WTC11 (cell line): ENCODE measurements at regions not wholly inside any gene's neighbourhood (a gene's known extent, or its start where the extent isn't known, plus 50 kb on each side); places are given as distances from the start of the nearest gene placed in this dataset.

Source experiments
- CTCF ChIP-seq: fragments of 200-600 bp; IDR thresholded peaks from 2 replicates; pipeline ENCODE4 v1.8.0; 2022; ENCODE audit warnings: antibody characterized with exemption
- GABPB1 ChIP-seq: sonication (generic); formaldehyde crosslinking; IDR thresholded peaks from 2 replicates; pipeline ENCODE4 v1.8.1; 2023; ENCODE audit warnings: mild to moderate bottlenecking, missing genetic modification reagents
- USF1 ChIP-seq: sonication (generic); formaldehyde crosslinking; IDR thresholded peaks from 2 replicates; pipeline ENCODE4 v1.8.0; 2022; ENCODE audit warnings: mild to moderate bottlenecking, missing genetic modification reagents
- TF ChIP-seq, protein P1 (sequence below): sonication (generic); formaldehyde crosslinking; IDR thresholded peaks from 2 replicates; pipeline ENCODE4 v1.8.0; 2022; ENCODE audit warnings: mild to moderate bottlenecking, missing genetic modification reagents
- TF ChIP-seq, protein P2 (sequence below): sonication (generic); formaldehyde crosslinking; conservative IDR thresholded peaks from 2 replicates; pipeline ENCODE4 v1.8.1; 2022; ENCODE audit warnings: mild to moderate bottlenecking, missing genetic modification reagents
- TF ChIP-seq, protein P3 (sequence below): sonication (generic); formaldehyde crosslinking; IDR thresholded peaks from 2 replicates; pipeline ENCODE4 v1.8.1; 2023; ENCODE audit warnings: mild to moderate bottlenecking, moderate library complexity, missing genetic modification reagents
- TF ChIP-seq, protein P4 (sequence below): sonication (generic); formaldehyde crosslinking; conservative IDR thresholded peaks from 2 replicates; pipeline ENCODE4 v1.8.1; 2023; ENCODE audit warnings: mild to moderate bottlenecking, low read depth, missing genetic modification reagents, moderate library complexity

- TF ChIP-seq, protein P1, sequence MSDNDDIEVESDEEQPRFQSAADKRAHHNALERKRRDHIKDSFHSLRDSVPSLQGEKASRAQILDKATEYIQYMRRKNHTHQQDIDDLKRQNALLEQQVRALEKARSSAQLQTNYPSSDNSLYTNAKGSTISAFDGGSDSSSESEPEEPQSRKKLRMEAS (CRISPR knock-in tag) = no peak
- TF ChIP-seq, protein P2, sequence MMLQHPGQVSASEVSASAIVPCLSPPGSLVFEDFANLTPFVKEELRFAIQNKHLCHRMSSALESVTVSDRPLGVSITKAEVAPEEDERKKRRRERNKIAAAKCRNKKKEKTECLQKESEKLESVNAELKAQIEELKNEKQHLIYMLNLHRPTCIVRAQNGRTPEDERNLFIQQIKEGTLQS = no peak
- TF ChIP-seq CTCF (no peak), GABPB1 (CRISPR knock-in tag) (no peak), USF1 (CRISPR knock-in tag) (no peak)
- TF ChIP-seq, protein P3, sequence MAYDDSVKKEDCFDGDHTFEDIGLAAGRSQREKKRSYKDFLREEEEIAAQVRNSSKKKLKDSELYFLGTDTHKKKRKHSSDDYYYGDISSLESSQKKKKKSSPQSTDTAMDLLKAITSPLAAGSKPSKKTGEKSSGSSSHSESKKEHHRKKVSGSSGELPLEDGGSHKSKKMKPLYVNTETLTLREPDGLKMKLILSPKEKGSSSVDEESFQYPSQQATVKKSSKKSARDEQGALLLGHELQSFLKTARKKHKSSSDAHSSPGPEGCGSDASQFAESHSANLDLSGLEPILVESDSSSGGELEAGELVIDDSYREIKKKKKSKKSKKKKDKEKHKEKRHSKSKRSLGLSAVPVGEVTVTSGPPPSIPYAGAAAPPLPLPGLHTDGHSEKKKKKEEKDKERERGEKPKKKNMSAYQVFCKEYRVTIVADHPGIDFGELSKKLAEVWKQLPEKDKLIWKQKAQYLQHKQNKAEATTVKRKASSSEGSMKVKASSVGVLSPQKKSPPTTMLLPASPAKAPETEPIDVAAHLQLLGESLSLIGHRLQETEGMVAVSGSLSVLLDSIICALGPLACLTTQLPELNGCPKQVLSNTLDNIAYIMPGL (CRISPR knock-in tag) = no peak
- TF ChIP-seq, protein P4, sequence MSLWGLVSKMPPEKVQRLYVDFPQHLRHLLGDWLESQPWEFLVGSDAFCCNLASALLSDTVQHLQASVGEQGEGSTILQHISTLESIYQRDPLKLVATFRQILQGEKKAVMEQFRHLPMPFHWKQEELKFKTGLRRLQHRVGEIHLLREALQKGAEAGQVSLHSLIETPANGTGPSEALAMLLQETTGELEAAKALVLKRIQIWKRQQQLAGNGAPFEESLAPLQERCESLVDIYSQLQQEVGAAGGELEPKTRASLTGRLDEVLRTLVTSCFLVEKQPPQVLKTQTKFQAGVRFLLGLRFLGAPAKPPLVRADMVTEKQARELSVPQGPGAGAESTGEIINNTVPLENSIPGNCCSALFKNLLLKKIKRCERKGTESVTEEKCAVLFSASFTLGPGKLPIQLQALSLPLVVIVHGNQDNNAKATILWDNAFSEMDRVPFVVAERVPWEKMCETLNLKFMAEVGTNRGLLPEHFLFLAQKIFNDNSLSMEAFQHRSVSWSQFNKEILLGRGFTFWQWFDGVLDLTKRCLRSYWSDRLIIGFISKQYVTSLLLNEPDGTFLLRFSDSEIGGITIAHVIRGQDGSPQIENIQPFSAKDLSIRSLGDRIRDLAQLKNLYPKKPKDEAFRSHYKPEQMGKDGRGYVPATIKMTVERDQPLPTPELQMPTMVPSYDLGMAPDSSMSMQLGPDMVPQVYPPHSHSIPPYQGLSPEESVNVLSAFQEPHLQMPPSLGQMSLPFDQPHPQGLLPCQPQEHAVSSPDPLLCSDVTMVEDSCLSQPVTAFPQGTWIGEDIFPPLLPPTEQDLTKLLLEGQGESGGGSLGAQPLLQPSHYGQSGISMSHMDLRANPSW (CRISPR knock-in tag) = no peak
Measured at GRCh38 chr6:9066726-9067125, 631.4 kb upstream of the SLC35B3 start.
